Stimulated activated CD4-positive, alpha-beta T cell treated with anti-CD3 and anti-CD28 coated beads, TNF-alpha, amount 100 ng/mL, for 48 hours (primary cell): ENCODE measurements at regions not wholly inside any gene's neighbourhood (a gene's known extent, or its start where the extent isn't known, plus 50 kb on each side); places are given as distances from the start of the nearest gene placed in this dataset.

ENCODE experiments used
- DNase-seq, 3 donors: peaks; one replicate each; pipeline ENCODE4 v3.0.0-alpha.2; 2020; ENCODE audit warnings: low read depth in 3 of 3

GRCh38 chr13:59607780-59608233 lies 555.9 kb downstream of the DIAPH3 start:
- DNase-seq, result no peak

GRCh38 chr13:59609421-59609820 lies 554.3 kb downstream of the DIAPH3 start:
- no peak for DNase-seq
